DOHH2 (cell line): ENCODE measurements at regions not wholly inside any gene's neighbourhood (a gene's known extent, or its start where the extent isn't known, plus 50 kb on each side); places are given as distances from the start of the nearest gene placed in this dataset.

ENCODE experiments used
- EZH2phosphoT487 ChIP-seq: fragments of 200-600 bp; sonication (generic); IDR thresholded peaks from 2 replicates; pipeline ENCODE4 v1.6.1; 2017; ENCODE audit warnings: borderline replicate concordance, mild to moderate bottlenecking, antibody characterized with exemption, low read length, moderate library complexity, mixed read lengths
- TF ChIP-seq, protein P1 (sequence below): fragments of 200-600 bp; sonication (generic); IDR thresholded peaks from one replicate; pipeline ENCODE4 v1.5.1; 2014; ENCODE audit warnings: antibody characterized with exemption, mild to moderate bottlenecking, low read depth, low read length; ENCODE audit not compliant: poor library complexity, severe bottlenecking

DNA sequence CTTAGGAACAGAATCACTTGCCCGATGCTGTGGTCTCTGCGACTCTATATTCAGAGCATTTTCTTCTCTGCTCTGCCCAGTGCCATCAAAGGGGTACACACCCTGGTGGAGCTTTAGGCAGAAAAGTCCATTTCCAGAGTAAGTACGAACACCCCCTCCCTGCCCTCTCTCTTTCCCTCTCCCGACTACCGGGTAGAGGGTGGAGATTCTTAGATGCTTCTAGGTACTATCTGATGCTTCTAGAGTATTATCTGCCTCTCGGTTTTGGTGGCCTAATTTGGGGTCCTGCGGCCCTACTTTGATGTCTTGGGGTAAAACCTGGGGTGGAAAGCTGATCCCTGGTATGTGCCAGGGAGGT, 245.4 kb upstream of the SOX4 start:
- TF ChIP-seq EZH2phosphoT487, result no peak
- TF ChIP-seq, protein P1, sequence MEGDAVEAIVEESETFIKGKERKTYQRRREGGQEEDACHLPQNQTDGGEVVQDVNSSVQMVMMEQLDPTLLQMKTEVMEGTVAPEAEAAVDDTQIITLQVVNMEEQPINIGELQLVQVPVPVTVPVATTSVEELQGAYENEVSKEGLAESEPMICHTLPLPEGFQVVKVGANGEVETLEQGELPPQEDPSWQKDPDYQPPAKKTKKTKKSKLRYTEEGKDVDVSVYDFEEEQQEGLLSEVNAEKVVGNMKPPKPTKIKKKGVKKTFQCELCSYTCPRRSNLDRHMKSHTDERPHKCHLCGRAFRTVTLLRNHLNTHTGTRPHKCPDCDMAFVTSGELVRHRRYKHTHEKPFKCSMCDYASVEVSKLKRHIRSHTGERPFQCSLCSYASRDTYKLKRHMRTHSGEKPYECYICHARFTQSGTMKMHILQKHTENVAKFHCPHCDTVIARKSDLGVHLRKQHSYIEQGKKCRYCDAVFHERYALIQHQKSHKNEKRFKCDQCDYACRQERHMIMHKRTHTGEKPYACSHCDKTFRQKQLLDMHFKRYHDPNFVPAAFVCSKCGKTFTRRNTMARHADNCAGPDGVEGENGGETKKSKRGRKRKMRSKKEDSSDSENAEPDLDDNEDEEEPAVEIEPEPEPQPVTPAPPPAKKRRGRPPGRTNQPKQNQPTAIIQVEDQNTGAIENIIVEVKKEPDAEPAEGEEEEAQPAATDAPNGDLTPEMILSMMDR, result no peak
